ENCODE measurements at regions not wholly inside any gene's neighbourhood (a gene's known extent, or its start where the extent isn't known, plus 50 kb on each side); places are given as distances from the start of the nearest gene placed in this dataset.

DNA sequence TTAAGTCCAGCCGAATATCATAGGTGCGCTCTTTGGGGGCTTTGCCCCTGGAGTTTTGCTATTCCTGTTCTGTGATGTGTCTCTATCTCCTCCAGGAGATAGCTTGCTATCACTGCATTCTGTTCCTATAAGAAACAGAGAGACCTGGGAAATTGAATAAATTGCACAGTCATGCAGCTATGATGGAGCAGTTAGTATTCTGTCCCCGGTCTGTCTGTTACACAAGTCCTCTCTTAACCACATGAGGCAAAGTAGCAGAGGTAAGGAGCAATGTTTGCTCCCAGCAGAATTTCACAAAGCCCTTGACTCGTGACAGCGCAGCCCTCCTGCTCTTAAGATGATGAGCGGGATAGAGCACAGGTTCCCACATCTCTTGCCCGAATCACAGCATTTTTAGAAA, 63.9 kb upstream of the GRHL3 start:
- Histone ChIP-seq H3K4me3 (no peak overlapping the region), H3K27me3 (no peaks in the 10 kb centered on the region), H3K27ac (no peak overlapping the region), H3K4me1 (no peaks in the 10 kb centered on the region), H3K36me3 (no peaks in the 10 kb centered on the region), H3K9me3 (no peaks in the 10 kb centered on the region)
- intact Hi-C loops (cut with DNase I; ENCODE audit: low total_unique reads) = no loop called here
- no peak for DNase-seq
- WGBS, 5 donors = 81 to 93% (median 91%) methylated on average over 7 of the region's 7 CpGs
- no peak for TF ChIP-seq EP300 (IDR thresholded peaks at IDR 0.05)
- no peak for TF ChIP-seq POLR2A (IDR thresholded peaks at IDR 0.05)
- TF ChIP-seq, protein P1, sequence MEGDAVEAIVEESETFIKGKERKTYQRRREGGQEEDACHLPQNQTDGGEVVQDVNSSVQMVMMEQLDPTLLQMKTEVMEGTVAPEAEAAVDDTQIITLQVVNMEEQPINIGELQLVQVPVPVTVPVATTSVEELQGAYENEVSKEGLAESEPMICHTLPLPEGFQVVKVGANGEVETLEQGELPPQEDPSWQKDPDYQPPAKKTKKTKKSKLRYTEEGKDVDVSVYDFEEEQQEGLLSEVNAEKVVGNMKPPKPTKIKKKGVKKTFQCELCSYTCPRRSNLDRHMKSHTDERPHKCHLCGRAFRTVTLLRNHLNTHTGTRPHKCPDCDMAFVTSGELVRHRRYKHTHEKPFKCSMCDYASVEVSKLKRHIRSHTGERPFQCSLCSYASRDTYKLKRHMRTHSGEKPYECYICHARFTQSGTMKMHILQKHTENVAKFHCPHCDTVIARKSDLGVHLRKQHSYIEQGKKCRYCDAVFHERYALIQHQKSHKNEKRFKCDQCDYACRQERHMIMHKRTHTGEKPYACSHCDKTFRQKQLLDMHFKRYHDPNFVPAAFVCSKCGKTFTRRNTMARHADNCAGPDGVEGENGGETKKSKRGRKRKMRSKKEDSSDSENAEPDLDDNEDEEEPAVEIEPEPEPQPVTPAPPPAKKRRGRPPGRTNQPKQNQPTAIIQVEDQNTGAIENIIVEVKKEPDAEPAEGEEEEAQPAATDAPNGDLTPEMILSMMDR (IDR thresholded peaks at IDR 0.05) = no peak
- no peak for TF ChIP-seq POLR2AphosphoS5 (IDR thresholded peaks at IDR 0.05)

DNA sequence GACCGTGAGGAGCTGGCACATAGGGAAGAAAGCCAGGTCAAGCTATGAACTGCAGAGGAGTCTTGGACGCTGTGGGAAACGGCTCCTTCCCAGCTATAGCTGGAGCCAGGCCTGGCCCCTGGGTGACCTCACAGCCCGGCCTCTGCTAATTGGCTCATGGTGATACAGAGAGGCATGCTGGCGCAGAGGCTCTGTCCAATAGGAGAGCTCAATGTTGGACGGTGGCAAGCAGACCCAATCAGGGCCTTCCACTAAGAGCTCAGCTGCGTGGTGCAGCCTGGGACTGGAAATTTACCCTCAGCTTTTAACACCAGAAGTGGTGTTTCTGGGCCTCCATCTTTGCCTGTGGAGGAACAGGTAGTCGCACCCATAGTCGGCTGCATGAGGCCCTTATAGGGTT, 64.4 kb upstream of the GRHL3 start:
- Histone ChIP-seq H3K27ac (no peak overlapping the region), H3K9me3 (no peaks in the 10 kb centered on the region), H3K4me1 (no peaks in the 10 kb centered on the region), H3K27me3 (no peaks in the 10 kb centered on the region), H3K36me3 (no peaks in the 10 kb centered on the region), H3K4me3 (no peak overlapping the region)
- WGBS, 5 donors = 85 to 92% (median 89%) methylated on average over 5 to 9 of the region's 9 CpGs
- intact Hi-C loops (cut with DNase I; ENCODE audit: low total_unique reads) = no loop called here
- TF ChIP-seq POLR2AphosphoS5 (IDR thresholded peaks at IDR 0.05) = no peak
- DNase-seq = no peak

DNA sequence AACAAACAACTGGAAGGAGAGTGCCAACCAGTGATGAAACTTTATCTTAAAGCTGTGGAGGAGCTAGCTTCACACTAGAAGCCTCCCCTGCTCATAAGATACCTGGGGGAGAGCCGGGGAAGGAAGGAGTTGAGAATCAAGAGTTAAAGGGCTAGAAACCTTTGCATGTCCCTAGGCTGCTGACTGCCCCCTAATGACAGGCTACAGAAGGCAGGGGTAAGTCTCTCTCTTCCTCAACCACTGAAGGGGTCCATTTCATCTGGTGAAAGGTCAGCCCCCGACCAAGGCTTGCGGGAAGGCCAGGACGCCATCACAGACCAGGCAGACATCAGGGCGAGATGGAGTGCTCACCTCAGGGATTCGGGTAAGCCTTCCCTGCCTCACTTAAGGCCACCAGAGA, 65.6 kb upstream of the GRHL3 start:
- WGBS, 5 donors = 82 to 89% (median 83%) methylated on average over 6 of the region's 6 CpGs
- intact Hi-C loops (cut with DNase I; ENCODE audit: low total_unique reads) = no loop called here
- no peak overlapping the region for H3K4me3 ChIP-seq
- DNase-seq = no peak
- H3K36me3 ChIP-seq = no peaks in the 10 kb centered on the region
- H3K27me3 ChIP-seq = no peaks in the 10 kb centered on the region
- no peaks in the 10 kb centered on the region for H3K4me1 ChIP-seq
- no peak for TF ChIP-seq POLR2A (IDR thresholded peaks at IDR 0.05)
- TF ChIP-seq EP300 (IDR thresholded peaks at IDR 0.05) = no peak
- TF ChIP-seq, protein P1 (IDR thresholded peaks at IDR 0.05) = no peak
- TF ChIP-seq POLR2AphosphoS5 (IDR thresholded peaks at IDR 0.05) = no peak
- no peaks in the 10 kb centered on the region for H3K9me3 ChIP-seq
- H3K27ac ChIP-seq = no peak overlapping the region

DNA sequence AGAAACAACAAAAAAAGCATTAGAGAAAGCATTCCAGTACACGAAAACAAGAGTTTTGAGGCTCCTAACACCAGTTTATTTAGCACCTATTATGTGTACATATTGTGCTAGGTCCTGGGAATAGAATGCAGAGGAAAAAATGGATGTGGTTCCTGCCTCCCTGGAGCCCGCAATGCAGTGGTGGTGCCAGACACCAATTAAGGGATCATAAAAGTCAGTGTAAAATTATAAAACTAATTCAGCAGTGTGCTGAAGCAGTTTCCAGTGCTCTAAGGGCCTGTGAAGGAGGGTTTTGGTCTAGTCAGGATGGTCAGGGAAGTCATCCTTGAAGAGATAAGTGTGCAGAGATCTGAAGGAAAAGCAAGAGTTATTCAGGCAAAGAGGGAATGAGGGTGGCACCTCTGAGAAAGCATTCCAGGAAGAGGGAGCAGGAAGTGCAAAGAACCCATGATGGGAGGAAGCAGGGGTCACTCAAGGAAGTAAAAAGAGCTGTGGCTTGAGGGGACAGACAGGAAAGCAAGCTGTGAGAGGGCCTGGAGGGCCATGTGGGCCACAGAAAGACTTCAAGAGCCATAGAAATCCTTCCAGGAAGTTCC, 65.2 kb upstream of the IFNLR1 start:
- Histone ChIP-seq H3K9me3 (no peaks in the 10 kb centered on the region), H3K36me3 (no peaks in the 10 kb centered on the region), H3K27me3 (no peaks in the 10 kb centered on the region), H3K4me3 (no peak overlapping the region), H3K4me1 (no peaks in the 10 kb centered on the region), H3K27ac (no peak overlapping the region)
- TF ChIP-seq POLR2AphosphoS5 (IDR thresholded peaks at IDR 0.05) (no peak), EP300 (IDR thresholded peaks at IDR 0.05) (no peak), POLR2A (IDR thresholded peaks at IDR 0.05) (no peak)
- TF ChIP-seq, protein P1 (IDR thresholded peaks at IDR 0.05) = no peak
- intact Hi-C loops (cut with DNase I; ENCODE audit: low total_unique reads) = no loop called here
- DNase-seq = no peak
- 79 to 92% (median 83%) methylated on average over 2 of the region's 2 CpGs for WGBS, 5 donors

DNA sequence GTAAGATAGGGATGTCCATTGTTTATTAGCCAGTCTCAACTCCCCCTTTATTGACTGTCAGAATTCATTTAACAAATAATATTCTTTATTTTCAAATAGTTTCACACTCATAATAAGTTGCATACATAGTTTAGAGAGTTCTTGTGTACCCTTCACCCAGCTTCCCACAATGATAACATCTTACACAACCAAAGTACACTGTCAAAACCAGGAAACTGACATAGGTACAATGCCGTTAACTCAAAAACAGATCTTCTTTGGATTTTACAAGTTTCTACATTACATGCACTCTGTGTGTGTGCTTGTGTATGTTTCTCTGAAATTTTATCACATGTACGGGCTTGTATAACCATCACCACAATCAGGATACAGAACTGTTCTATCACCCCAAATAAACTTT, 64.4 kb upstream of the IFNLR1 start:
- 95 to 98% (median 96%) methylated on average over 2 of the region's 2 CpGs for WGBS, 5 donors
- Histone ChIP-seq H3K27ac (no peak overlapping the region), H3K36me3 (no peaks in the 10 kb centered on the region), H3K27me3 (no peaks in the 10 kb centered on the region), H3K4me3 (no peak overlapping the region), H3K9me3 (no peaks in the 10 kb centered on the region), H3K4me1 (no peaks in the 10 kb centered on the region)
- intact Hi-C loops (cut with DNase I; ENCODE audit: low total_unique reads) = no loop called here
- DNase-seq = no peak
- TF ChIP-seq, protein P1 (IDR thresholded peaks at IDR 0.05) = no peak
- no peak for TF ChIP-seq EP300 (IDR thresholded peaks at IDR 0.05)
- no peak for TF ChIP-seq POLR2A (IDR thresholded peaks at IDR 0.05)
- TF ChIP-seq POLR2AphosphoS5 (IDR thresholded peaks at IDR 0.05) = no peak

Data from stomach (tissue), 8 donors.